Stimulated activated CD8-positive, alpha-beta memory T cell treated with anti-CD3 and anti-CD28 coated beads, Interleukin-7, amount 100 ng/mL, for 48 hours (primary cell): ENCODE measurements at regions not wholly inside any gene's neighbourhood (a gene's known extent, or its start where the extent isn't known, plus 50 kb on each side); places are given as distances from the start of the nearest gene placed in this dataset.
"Not testable (repeated sequence)": the region's sequence is repeated elsewhere in the genome, so short reads cannot be mapped to it uniquely, and the experiment has no call there.

Experiments
- DNase-seq, 2 donors: peaks; one replicate each; pipeline ENCODE4 v3.0.0-alpha.2; 2020; ENCODE audit warnings: low read depth in 1 of 2; ENCODE audit errors: extremely low read depth in 1 of 2

DNA sequence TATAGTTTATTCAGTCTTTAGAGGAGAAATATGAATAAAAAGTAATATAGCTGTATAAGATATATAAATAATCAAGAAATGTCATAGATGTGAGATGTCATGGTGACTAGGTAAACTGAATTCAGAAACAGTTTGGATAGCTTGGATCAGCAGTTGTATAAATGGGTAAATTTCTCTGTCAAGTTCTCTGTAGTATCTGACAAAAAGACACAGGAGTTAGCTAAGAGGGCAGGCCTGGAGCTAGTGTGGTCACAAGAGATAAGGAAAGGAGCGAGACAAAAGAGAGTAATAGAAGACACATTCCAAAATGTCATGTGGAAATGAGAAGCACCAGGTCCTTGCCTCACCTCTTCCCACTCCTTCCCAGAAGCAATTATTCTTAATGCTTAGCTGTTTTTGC lies 349.0 kb downstream of the LMO7 start:
- DNase-seq: no peak

- no peak for DNase-seq
These were observed 342.7 kb downstream of the LMO7 start for GRCh38 chr13:75978818-75979217.

GRCh38 chr13:75968103-75968838 lies 332.1 kb downstream of the LMO7 start:
- DNase-seq: no peak

GRCh38 chr13:75963302-75963701 lies 327.2 kb downstream of the LMO7 start:
- no peak for DNase-seq

DNA sequence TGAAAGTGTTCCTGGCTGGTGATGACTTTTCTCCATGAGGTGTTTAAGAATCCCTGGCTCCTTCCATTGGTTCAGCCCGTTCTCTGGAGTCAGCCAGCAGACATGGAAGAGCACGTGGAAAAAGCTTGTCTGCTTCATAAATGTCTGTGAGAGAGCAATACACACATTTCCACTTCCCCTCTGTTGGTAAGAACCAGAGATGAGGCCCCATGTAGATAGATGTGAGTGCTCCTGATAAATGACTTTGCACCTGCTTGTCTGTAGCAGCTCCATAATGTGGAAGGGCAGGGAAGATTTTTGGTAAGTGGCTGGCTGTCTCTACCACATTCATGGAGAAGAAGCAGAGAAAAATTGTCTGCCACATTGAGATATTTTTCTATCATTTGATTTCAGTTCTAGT lies 325.8 kb downstream of the LMO7 start:
- DNase-seq: no peak

DNA sequence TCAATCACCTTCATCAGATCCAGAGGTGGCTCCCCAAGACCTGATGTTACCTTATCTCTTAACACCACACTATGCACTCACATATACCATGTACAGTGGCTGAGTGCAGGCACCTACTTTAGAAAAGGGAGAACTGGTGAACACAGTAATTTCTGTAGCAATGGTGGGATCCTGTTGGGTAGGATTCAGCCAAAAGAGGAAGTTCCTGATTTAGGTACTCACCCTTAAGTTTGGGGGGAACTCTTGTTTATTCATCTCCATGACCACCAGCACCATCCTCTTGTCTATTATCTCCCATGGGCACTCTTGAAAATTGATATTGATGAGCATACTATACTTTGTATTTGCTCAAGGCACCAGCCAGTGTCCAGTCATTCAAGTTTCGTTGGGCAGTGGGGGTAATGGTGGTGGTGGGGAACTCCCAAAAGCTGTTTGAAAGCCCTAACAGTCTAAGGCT lies 324.4 kb downstream of the LMO7 start:
- no peak for DNase-seq

DNA sequence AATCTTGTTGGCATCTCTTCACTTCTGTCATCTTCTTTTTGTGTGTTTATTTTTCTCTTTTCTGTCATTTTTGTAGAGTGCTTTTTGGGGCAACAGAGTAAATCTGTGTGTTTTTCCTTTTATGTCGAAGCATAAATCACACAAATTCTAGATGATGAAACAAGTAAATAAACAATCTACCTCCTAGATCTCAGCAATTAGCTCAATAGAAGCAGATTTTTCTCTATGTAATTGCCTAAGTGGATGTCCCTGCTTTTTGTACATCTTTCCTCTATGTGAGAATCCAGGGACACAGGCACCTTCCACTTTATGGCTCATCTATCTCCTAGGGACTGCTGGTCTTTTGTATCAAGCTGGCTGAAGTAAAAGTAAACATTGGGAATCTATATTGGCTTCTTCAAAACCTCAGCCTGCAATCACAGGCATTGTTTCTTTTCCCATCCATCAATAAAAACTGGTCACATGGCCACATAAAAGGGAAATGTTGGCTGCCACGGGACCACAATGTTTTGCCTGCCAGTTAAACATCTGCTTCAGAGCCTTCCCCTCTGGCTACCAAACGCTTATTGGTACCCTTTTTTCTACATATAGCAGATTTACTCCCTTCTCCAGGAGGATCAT lies 323.8 kb downstream of the LMO7 start:
- DNase-seq: no peak

DNA sequence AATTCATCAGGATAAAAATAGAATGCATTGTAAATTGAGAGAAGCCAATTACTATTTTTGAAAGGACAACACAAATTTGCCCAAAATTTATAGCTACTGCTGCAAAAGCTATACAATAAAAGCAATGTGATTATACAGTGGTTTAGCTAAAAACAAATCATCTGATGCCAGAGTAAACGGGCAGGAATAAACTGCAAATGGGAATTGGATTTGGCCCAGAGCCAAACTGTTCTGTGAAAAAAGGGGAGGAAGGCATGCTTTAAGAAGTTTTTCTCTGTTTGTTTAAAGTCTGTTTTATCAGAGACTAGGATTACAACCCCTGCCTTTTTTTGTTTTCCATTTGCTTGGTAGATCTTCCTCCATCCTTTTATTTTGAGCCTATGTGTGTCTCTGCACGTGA lies 317.5 kb downstream of the LMO7 start:
- not testable (repeated sequence) for DNase-seq

- no peak for DNase-seq
These were observed 311.3 kb downstream of the LMO7 start for GRCh38 chr13:75947448-75947847.

- no peak for DNase-seq
These were observed 310.6 kb downstream of the LMO7 start for GRCh38 chr13:75946536-75947284.

- no peak for DNase-seq
These were observed 309.8 kb downstream of the LMO7 start for GRCh38 chr13:75945841-75946482.

DNA sequence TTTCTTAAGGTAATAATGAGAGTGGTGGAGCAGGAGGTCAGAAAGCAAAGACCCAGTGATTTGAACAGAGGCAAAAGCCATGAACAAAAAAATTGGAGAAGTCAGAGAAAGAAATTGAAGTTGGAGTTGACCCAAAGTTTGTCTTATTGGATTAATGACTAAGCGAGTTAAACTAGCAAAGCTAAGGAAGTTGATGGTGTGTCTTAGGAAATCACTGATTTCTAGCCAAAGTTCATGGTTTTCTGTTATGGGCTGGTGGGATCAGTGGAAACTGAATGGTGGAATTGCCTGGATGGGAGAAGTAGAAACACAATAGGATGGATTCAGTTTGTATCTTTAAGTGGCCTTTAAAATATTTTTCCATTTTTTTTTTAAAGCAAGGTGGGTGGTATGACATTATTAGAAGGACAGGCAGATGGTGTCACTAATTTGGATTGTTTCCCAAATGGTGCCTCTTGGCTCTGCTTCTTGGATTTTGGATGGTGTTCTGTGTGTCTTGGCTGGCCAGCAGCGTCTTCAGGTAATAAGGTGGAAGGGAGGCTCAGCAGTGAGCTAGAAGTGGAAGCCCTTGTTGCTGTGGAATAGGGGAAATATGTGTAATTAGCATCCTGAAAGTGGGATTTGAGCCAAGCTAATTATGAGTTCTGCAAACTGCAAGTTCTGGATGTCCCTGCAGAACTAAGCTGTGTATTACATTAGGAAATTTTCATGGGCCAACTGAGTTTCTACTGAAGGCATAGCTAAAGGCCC lies 302.9 kb downstream of the LMO7 start:
- no peak for DNase-seq

GRCh38 chr13:75936791-75937190 lies 300.7 kb downstream of the LMO7 start:
- no peak for DNase-seq

DNA sequence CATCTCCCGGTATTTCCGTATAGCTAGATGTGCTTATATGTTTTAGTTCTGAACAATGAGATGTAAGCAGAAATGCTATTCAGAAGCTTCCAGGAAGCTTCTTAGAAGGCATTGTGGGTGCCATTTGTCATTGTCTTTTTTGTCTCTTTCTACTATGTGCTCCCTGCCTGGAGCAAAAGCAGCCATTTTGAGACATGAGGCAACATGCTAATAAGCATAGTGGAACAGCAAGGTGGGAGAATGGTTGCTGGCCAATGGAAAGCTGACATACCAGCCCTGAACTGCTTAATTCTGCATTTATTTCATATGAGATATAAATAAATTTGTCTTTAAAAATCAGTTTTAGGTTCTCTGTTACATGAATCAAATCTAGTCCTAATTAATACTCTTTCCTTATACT lies 299.7 kb downstream of the LMO7 start:
- no peak for DNase-seq

DNA sequence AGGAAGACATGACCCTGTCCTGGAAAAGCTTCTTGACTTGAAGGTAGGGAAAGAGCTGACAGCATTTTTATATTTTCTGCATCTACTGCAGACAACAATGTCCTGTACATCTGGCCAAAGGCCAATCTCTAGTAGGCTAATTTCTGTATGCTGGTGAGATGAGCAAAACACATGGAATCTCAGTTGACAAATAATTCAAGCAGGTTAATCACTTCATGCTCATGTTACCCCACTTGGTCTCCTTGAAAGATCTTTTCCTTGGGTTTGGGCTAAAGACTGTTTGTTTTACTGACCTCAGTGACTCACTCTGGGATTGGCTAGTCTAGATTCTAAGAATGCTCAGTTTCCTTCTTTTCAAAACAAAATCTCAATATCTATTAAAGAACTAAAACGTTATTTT lies 298.8 kb downstream of the LMO7 start:
- DNase-seq: no peak

DNA sequence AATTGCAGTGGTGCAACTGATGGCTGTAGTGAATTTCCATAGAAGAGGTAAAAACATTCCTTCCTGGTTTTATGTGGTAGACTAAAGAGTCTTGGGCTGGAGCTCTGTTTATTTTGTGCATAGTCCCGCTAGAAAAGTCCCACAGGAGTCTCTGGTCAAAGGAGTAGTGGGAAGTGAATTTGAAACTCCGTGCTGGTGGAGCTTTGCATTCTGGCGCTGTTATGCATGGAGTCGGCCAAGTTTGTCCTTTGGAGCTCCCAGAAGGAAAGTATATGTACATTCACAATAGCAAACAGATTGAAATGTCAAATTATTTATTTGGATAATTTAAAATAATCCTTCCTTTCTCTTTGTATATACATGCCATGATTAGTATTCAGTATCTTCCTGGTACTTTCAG lies 296.5 kb downstream of the LMO7 start:
- no peak for DNase-seq

DNA sequence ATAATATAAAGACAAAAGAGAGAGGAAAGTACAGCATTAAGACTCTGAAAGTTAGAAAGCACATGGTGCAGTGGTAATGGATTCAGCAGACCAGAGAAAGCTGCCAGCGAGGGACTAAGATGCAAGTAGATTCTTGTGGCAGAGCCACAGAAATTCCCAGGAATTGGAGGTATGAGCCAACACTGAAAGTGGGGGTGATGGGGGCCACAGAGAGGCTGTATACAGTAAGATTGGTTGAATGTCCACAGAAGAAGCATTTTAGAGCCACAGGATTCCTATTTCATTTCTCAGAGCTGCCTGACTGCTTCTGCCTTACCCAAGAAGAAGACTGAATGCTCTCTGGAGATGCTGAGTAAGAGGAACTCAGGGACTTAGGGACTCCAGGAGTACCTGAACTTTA lies 295.0 kb downstream of the LMO7 start:
- no peak for DNase-seq

GRCh38 chr13:75929076-75929475 lies 292.9 kb downstream of the LMO7 start:
- DNase-seq: no peak

DNA sequence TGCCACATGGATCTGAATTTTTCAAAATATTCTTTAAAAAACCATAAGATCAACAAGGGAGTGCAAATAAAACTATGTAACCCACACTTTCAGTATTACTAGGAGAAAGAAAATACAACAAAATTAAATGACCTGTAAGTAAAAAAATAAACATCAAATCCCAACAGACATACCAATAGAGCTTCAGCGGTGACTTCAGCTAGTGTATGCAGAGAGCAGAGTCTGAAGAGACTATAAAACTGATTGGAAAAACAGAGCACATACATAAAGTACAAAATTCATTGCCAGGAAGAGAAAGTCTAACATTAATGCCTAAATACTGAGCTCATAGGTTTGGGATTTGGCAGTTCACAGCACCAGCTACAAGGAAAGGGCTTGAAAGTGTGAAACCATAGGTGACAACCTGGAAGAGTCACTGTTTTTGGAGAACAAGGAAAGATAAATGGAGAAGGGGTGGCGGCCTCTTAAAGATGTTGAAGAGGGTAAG lies 291.1 kb downstream of the LMO7 start:
- DNase-seq: no peak

DNA sequence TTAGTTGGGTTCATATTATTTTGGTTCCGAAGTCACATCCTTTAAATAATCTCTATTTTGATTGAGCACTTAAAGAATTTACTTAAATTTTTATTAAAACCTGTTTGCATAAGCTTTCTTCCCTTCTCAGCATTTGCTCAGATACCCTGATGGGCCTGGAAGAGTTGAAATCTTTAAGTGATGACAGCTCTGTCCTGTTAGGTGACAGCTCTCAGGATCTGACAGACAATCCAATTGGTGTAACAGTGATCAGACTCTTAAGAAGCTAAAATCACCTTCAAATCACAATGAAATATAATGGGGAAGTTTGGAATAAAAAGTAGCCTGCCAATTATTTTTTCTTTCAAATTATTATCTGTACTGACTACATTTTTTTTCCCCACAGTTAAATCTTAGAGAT lies 284.4 kb downstream of the LMO7 start:
- no peak for DNase-seq
